GM23338 (cell line): ENCODE measurements at regions not wholly inside any gene's neighbourhood (a gene's known extent, or its start where the extent isn't known, plus 50 kb on each side); places are given as distances from the start of the nearest gene placed in this dataset.

Experiments
- ATAC-seq: fragments of 200-7000 bp; cut with Tn5 transposase; 3 replicates; pipeline ENCODE4 v1.9.1; 2020
- DNase-seq: peaks from one replicate; pipeline ENCODE4 v3.0.0-alpha.2; 2015; ENCODE audit warnings: low spot score
- H2AFZ ChIP-seq: fragments of 200-600 bp; sonication (generic); 2 replicates; pipeline ENCODE4 v1.8.0; 2016; ENCODE audit warnings: antibody characterized with exemption, mild to moderate bottlenecking, moderate library complexity
- H3F3A ChIP-seq: fragments of 200-600 bp; sonication (generic); replicated peaks from 2 replicates; pipeline ENCODE4 v1.8.0; 2017; ENCODE audit warnings: antibody characterized with exemption, mixed run types, low read depth
- H3K27ac ChIP-seq: fragments of 200-600 bp; sonication (generic); 2 replicates; pipeline ENCODE4 v1.6.1; 2016; ENCODE audit warnings: low read depth
- H3K27me3 ChIP-seq: fragments of 200-600 bp; sonication (generic); 2 replicates; pipeline ENCODE4 v1.8.0; 2016; ENCODE audit warnings: mild to moderate bottlenecking, mixed run types, moderate library complexity; ENCODE audit not compliant: insufficient read depth
- H3K36me3 ChIP-seq: fragments of 200-600 bp; sonication (generic); 2 replicates; pipeline ENCODE4 v1.8.0; 2016; ENCODE audit warnings: mild to moderate bottlenecking; ENCODE audit not compliant: insufficient read depth
- H3K4me1 ChIP-seq: fragments of 200-600 bp; sonication (generic); 2 replicates; pipeline ENCODE4 v1.8.0; 2016; ENCODE audit warnings: mild to moderate bottlenecking, moderate library complexity; ENCODE audit not compliant: insufficient read depth
- H3K4me2 ChIP-seq: fragments of 200-600 bp; sonication (generic); 2 replicates; pipeline ENCODE4 v1.7.1; 2017; ENCODE audit warnings: mixed run types
- H3K4me3 ChIP-seq: fragments of 200-600 bp; sonication (generic); 2 replicates; pipeline ENCODE4 v1.6.1; 2016; ENCODE audit warnings: mixed run types
- H3K79me2 ChIP-seq: fragments of 200-600 bp; sonication (generic); replicated peaks from 2 replicates; pipeline ENCODE4 v1.8.0; 2017; ENCODE audit warnings: mild to moderate bottlenecking; ENCODE audit not compliant: insufficient read depth
- H3K9me2 ChIP-seq: fragments of 200-600 bp; sonication (generic); 2 replicates; pipeline ENCODE4 v1.8.0; 2017; ENCODE audit not compliant: insufficient read depth
- H4K20me1 ChIP-seq: fragments of 200-600 bp; sonication (generic); replicated peaks from 2 replicates; pipeline ENCODE4 v1.8.0; 2017; ENCODE audit warnings: mild to moderate bottlenecking; ENCODE audit not compliant: insufficient read depth
- H3K27ac Mint-ChIP-seq: 2 replicates; pipeline ENCODE4 v1.8.0; 2020; ENCODE audit warnings: inconsistent platforms, mild to moderate bottlenecking, moderate library complexity, mixed read lengths
- H3K27me3 Mint-ChIP-seq: 3 replicates; pipeline ENCODE4 v1.8.0; 2022; ENCODE audit warnings: low read depth, mild to moderate bottlenecking, moderate library complexity, mixed read lengths, inconsistent platforms; ENCODE audit not compliant: insufficient read depth, poor library complexity
- H3K36me3 Mint-ChIP-seq: 3 replicates; pipeline ENCODE4 v1.8.0; 2021; ENCODE audit warnings: low read depth, mild to moderate bottlenecking, inconsistent platforms, moderate library complexity, mixed read lengths
- H3K4me1 Mint-ChIP-seq: 3 replicates; pipeline ENCODE4 v1.8.0; 2020; ENCODE audit warnings: mild to moderate bottlenecking, inconsistent platforms, mixed read lengths
- H3K4me3 Mint-ChIP-seq: 3 replicates; pipeline ENCODE4 v1.8.0; 2021; ENCODE audit warnings: moderate library complexity, mild to moderate bottlenecking, inconsistent platforms, mixed read lengths
- H3K9me3 Mint-ChIP-seq: 3 replicates; pipeline ENCODE4 v1.8.0; 2020; ENCODE audit warnings: moderate library complexity, mild to moderate bottlenecking, inconsistent platforms, mixed read lengths
- EZH2 ChIP-seq: fragments of 200-600 bp; sonication (generic); IDR thresholded peaks from one replicate; pipeline ENCODE4 v1.8.0; 2017; ENCODE audit warnings: antibody characterized with exemption, mild to moderate bottlenecking, low read depth; ENCODE audit not compliant: unreplicated experiment
- JUNB ChIP-seq: IDR thresholded peaks from one replicate; pipeline ENCODE4 v1.6.1; 2016; ENCODE audit warnings: antibody characterized with exemption; ENCODE audit not compliant: unreplicated experiment
- NANOG ChIP-seq: IDR thresholded peaks from 2 replicates; pipeline ENCODE4 v1.6.1; 2016; ENCODE audit warnings: antibody characterized with exemption, borderline replicate concordance
- STAT1 ChIP-seq: IDR thresholded peaks from one replicate; pipeline ENCODE4 v1.6.1; 2016; ENCODE audit warnings: antibody characterized with exemption; ENCODE audit not compliant: unreplicated experiment
- TF ChIP-seq, protein P1 (sequence below): fragments of 250-450 bp; sonication (Bioruptor Pico); IDR thresholded peaks from 2 replicates; pipeline ENCODE4 v1.5.0; 2020; ENCODE audit warnings: mild to moderate bottlenecking, moderate library complexity
- TF ChIP-seq, protein P2 (sequence below): IDR thresholded peaks from one replicate; pipeline ENCODE4 v1.6.1; 2018; ENCODE audit warnings: antibody characterized with exemption; ENCODE audit not compliant: unreplicated experiment

DNA sequence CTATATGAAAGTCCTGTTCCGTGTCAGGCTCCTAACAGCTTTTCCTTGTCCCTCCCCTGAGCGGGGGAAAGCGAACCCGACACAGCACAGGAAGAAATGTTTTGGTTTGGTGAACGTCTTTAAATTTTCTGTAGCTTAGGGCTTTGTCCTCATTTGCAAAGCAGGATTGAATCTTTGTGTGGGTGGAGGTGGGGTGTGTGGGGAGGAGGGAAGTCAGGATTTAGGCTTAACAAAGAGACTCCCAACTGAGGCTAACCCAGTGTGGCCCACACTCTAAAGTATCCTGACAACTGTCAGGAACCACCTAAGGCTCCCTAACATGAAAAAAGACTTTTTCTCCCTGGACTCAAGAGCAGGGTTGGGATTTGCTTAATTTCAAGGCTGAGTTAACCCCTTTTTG, 376.2 kb upstream of the C1orf174 start (continued):
- TF ChIP-seq, protein P1, sequence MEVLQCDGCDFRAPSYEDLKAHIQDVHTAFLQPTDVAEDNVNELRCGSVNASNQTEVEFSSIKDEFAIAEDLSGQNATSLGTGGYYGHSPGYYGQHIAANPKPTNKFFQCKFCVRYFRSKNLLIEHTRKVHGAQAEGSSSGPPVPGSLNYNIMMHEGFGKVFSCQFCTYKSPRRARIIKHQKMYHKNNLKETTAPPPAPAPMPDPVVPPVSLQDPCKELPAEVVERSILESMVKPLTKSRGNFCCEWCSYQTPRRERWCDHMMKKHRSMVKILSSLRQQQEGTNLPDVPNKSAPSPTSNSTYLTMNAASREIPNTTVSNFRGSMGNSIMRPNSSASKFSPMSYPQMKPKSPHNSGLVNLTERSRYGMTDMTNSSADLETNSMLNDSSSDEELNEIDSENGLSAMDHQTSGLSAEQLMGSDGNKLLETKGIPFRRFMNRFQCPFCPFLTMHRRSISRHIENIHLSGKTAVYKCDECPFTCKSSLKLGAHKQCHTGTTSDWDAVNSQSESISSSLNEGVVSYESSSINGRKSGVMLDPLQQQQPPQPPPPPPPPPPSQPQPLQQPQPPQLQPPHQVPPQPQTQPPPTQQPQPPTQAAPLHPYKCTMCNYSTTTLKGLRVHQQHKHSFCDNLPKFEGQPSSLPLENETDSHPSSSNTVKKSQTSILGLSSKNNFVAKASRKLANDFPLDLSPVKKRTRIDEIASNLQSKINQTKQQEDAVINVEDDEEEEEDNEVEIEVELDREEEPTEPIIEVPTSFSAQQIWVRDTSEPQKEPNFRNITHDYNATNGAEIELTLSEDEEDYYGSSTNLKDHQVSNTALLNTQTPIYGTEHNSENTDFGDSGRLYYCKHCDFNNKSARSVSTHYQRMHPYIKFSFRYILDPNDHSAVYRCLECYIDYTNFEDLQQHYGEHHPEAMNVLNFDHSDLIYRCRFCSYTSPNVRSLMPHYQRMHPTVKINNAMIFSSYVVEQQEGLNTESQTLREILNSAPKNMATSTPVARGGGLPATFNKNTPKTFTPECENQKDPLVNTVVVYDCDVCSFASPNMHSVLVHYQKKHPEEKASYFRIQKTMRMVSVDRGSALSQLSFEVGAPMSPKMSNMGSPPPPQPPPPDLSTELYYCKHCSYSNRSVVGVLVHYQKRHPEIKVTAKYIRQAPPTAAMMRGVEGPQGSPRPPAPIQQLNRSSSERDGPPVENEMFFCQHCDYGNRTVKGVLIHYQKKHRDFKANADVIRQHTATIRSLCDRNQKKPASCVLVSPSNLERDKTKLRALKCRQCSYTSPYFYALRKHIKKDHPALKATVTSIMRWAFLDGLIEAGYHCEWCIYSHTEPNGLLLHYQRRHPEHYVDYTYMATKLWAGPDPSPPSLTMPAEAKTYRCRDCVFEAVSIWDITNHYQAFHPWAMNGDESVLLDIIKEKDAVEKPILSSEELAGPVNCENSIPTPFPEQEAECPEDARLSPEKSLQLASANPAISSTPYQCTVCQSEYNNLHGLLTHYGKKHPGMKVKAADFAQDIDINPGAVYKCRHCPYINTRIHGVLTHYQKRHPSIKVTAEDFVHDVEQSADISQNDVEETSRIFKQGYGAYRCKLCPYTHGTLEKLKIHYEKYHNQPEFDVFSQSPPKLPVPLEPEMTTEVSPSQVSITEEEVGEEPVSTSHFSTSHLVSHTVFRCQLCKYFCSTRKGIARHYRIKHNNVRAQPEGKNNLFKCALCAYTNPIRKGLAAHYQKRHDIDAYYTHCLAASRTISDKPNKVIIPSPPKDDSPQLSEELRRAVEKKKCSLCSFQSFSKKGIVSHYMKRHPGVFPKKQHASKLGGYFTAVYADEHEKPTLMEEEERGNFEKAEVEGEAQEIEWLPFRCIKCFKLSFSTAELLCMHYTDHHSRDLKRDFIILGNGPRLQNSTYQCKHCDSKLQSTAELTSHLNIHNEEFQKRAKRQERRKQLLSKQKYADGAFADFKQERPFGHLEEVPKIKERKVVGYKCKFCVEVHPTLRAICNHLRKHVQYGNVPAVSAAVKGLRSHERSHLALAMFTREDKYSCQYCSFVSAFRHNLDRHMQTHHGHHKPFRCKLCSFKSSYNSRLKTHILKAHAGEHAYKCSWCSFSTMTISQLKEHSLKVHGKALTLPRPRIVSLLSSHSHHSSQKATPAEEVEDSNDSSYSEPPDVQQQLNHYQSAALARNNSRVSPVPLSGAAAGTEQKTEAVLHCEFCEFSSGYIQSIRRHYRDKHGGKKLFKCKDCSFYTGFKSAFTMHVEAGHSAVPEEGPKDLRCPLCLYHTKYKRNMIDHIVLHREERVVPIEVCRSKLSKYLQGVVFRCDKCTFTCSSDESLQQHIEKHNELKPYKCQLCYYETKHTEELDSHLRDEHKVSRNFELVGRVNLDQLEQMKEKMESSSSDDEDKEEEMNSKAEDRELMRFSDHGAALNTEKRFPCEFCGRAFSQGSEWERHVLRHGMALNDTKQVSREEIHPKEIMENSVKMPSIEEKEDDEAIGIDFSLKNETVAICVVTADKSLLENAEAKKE (CRISPR knock-in tag), result no peak
- TF ChIP-seq JUNB (no peak), NANOG (no peak)

DNA sequence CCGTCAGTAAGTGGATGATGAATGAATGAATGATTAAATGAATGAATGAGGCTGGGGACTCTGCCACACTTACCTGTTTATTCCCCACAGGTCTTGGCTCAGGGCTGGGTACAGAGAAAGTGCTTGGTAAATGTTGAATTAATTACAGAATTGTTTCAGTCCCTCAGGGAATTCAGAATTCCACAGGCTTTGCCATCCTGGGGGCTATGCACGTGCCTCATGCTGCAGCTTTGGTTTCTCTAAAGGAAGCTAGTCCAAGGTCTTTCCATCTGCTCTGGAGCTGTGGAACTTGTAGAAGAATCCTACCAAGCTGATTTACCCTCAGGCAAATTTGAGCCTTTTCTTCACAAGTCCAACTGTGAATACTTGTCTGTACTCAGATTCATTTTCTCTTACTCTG, 376.8 kb upstream of the AJAP1 start:
- H3K4me1 Mint-ChIP-seq, result peaks cover 4% of the 10 kb centered on the region; the same call in 1 of the 3 replicates
- no peaks in the 10 kb centered on the region for H3K79me2 ChIP-seq
- no peaks in the 10 kb centered on the region for H3K27me3 ChIP-seq
- H3K4me3 Mint-ChIP-seq, result no peak overlapping the region
- H3K4me2 ChIP-seq, result no peak overlapping the region
- H3K27ac Mint-ChIP-seq, result no peak overlapping the region
- no peak overlapping the region for H3K27ac ChIP-seq
- no peaks in the 10 kb centered on the region for H3K36me3 ChIP-seq
- peaks cover 35% of the 10 kb centered on the region; the same call in 2 of the 3 replicates for H3K36me3 Mint-ChIP-seq
- H3K9me3 Mint-ChIP-seq, result peaks cover 98% of the 10 kb centered on the region
- H3K4me3 ChIP-seq, result no peak overlapping the region
- H2AFZ ChIP-seq, result no peak overlapping the region
- H3K9me2 ChIP-seq, result no peaks in the 10 kb centered on the region
- no peaks in the 10 kb centered on the region for H3F3A ChIP-seq
- no peak for ATAC-seq
- H3K4me1 ChIP-seq, result no peaks in the 10 kb centered on the region
- peaks cover 1% of the 10 kb centered on the region for H3K27me3 Mint-ChIP-seq
- no peak for DNase-seq
- H4K20me1 ChIP-seq, result no peaks in the 10 kb centered on the region
- TF ChIP-seq EZH2 (no peak), NANOG (no peak), STAT1 (no peak)
- TF ChIP-seq, protein P2, sequence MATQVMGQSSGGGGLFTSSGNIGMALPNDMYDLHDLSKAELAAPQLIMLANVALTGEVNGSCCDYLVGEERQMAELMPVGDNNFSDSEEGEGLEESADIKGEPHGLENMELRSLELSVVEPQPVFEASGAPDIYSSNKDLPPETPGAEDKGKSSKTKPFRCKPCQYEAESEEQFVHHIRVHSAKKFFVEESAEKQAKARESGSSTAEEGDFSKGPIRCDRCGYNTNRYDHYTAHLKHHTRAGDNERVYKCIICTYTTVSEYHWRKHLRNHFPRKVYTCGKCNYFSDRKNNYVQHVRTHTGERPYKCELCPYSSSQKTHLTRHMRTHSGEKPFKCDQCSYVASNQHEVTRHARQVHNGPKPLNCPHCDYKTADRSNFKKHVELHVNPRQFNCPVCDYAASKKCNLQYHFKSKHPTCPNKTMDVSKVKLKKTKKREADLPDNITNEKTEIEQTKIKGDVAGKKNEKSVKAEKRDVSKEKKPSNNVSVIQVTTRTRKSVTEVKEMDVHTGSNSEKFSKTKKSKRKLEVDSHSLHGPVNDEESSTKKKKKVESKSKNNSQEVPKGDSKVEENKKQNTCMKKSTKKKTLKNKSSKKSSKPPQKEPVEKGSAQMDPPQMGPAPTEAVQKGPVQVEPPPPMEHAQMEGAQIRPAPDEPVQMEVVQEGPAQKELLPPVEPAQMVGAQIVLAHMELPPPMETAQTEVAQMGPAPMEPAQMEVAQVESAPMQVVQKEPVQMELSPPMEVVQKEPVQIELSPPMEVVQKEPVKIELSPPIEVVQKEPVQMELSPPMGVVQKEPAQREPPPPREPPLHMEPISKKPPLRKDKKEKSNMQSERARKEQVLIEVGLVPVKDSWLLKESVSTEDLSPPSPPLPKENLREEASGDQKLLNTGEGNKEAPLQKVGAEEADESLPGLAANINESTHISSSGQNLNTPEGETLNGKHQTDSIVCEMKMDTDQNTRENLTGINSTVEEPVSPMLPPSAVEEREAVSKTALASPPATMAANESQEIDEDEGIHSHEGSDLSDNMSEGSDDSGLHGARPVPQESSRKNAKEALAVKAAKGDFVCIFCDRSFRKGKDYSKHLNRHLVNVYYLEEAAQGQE, result no peak
- TF ChIP-seq, protein P1 (CRISPR knock-in tag), result no peak
